Neural crest cell (in vitro differentiated cells): ENCODE measurements at regions not wholly inside any gene's neighbourhood (a gene's known extent, or its start where the extent isn't known, plus 50 kb on each side); places are given as distances from the start of the nearest gene placed in this dataset.
"Not testable (repeated sequence)": the region's sequence is repeated elsewhere in the genome, so short reads cannot be mapped to it uniquely, and the experiment has no call there.

Experiments used
- DNase-seq: peaks from one replicate; pipeline ENCODE4 v3.0.0; 2021; ENCODE audit warnings: low read depth, mixed read lengths, low spot score
- H3K27ac Mint-ChIP-seq: one replicate; pipeline ENCODE4 v1.8.0; 2021; ENCODE audit warnings: mild to moderate bottlenecking, mixed read lengths; ENCODE audit not compliant: unreplicated experiment
- H3K27me3 Mint-ChIP-seq: 2 replicates; pipeline ENCODE4 v1.8.0; 2021; ENCODE audit warnings: low read depth, mild to moderate bottlenecking, mixed read lengths
- H3K36me3 Mint-ChIP-seq: 2 replicates; pipeline ENCODE4 v1.8.0; 2021; ENCODE audit warnings: low read depth, mild to moderate bottlenecking, mixed read lengths
- H3K4me1 Mint-ChIP-seq: 2 replicates; pipeline ENCODE4 v1.8.0; 2021; ENCODE audit warnings: mixed read lengths
- H3K4me3 Mint-ChIP-seq: one replicate; pipeline ENCODE4 v1.8.0; 2021; ENCODE audit warnings: mild to moderate bottlenecking, mixed read lengths
- H3K9me3 Mint-ChIP-seq: 2 replicates; pipeline ENCODE4 v1.8.0; 2021; ENCODE audit warnings: mixed read lengths
- CTCF ChIP-seq: fragments of 200-600 bp; sonication (generic); conservative IDR thresholded peaks from 2 replicates; pipeline ENCODE4 v1.5.0; 2021; ENCODE audit warnings: antibody characterized with exemption, mild to moderate bottlenecking

- no peak for TF ChIP-seq CTCF
- no peaks in the 10 kb centered on the region for H3K36me3 Mint-ChIP-seq
These were observed 670.5 kb upstream of the ATXN7L3B start for GRCh38 chr12:73867147-73867546.

DNA sequence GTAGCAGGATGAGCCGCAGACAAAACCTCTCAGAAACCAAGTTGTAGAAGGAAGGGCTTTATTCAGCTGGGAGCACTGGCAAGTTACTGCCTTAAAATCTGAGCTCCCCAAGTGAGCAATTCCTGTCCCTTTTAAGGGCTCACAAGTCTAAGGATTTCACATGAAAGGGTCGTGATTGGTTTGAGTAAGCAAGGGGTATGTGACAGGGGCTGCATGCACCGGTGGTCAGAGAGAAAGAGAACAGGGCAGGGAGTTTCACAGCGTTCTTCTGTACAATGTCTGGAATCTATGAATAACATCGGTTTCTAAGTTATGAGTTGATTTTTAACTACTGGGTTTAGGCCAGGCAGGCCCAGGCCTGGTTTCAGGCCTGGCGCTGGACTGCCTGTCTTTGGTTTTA lies 660.3 kb upstream of the ATXN7L3B start:
- H3K4me3 Mint-ChIP-seq, H3K27me3 Mint-ChIP-seq, H3K27ac Mint-ChIP-seq, H3K9me3 Mint-ChIP-seq, H3K36me3 Mint-ChIP-seq, H3K4me1 Mint-ChIP-seq, DNase-seq: not testable (repeated sequence)

More at GRCh38 chr12:73867147-73867546, 670.5 kb upstream of the ATXN7L3B start:
- DNase-seq = no peak
- no peak overlapping the region for H3K4me3 Mint-ChIP-seq
- H3K27ac Mint-ChIP-seq = no peak overlapping the region
- H3K4me1 Mint-ChIP-seq = peaks cover 7% of the 10 kb centered on the region
- no peaks in the 10 kb centered on the region for H3K9me3 Mint-ChIP-seq
- H3K27me3 Mint-ChIP-seq = no peaks in the 10 kb centered on the region

- no peak for DNase-seq
- no peaks in the 10 kb centered on the region for H3K9me3 Mint-ChIP-seq
- no peaks in the 10 kb centered on the region for H3K36me3 Mint-ChIP-seq
- no peak for TF ChIP-seq CTCF
- no peak overlapping the region for H3K4me3 Mint-ChIP-seq
- H3K4me1 Mint-ChIP-seq = no peaks in the 10 kb centered on the region
- no peaks in the 10 kb centered on the region for H3K27me3 Mint-ChIP-seq
- no peak overlapping the region for H3K27ac Mint-ChIP-seq
These were observed 645.4 kb upstream of the ATXN7L3B start for GRCh38 chr12:73892201-73892600.

GRCh38 chr12:73898645-73899044 lies 639.0 kb upstream of the ATXN7L3B start:
- Mint-ChIP-seq H3K9me3 (no peaks in the 10 kb centered on the region), H3K4me1 (no peaks in the 10 kb centered on the region), H3K27me3 (no peaks in the 10 kb centered on the region), H3K27ac (no peak overlapping the region), H3K4me3 (no peak overlapping the region), H3K36me3 (no peaks in the 10 kb centered on the region)
- TF ChIP-seq CTCF = no peak
- no peak for DNase-seq

DNA sequence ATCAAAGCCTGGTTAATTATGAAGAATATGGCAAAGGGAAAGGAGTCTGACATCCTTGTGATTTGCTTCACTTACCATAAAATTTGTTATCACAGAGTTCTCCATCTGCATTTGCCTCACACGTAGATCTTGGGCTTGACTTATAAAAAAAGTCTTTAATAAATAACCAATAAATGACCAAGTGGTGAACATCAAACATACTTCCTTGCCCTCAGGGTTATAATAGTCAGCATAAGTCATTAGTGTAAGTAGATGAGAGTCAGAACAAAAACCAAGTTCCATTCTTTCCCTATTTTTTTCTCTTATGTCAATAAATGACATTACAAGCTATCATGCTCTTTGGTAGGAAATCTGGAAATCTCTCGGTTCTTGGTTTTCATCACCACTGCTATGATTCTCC lies 635.4 kb upstream of the ATXN7L3B start:
- no peaks in the 10 kb centered on the region for H3K9me3 Mint-ChIP-seq
- H3K27me3 Mint-ChIP-seq = no peaks in the 10 kb centered on the region

GRCh38 chr12:73906757-73907156 lies 630.9 kb upstream of the ATXN7L3B start:
- DNase-seq = no peak
- H3K9me3 Mint-ChIP-seq = no peaks in the 10 kb centered on the region
- H3K36me3 Mint-ChIP-seq = no peaks in the 10 kb centered on the region
- H3K4me3 Mint-ChIP-seq = no peak overlapping the region
- H3K4me1 Mint-ChIP-seq = no peaks in the 10 kb centered on the region
- H3K27me3 Mint-ChIP-seq = no peaks in the 10 kb centered on the region
- no peak overlapping the region for H3K27ac Mint-ChIP-seq
- no peak for TF ChIP-seq CTCF

More for the DNA sequence above, 635.4 kb upstream of the ATXN7L3B start:
- H3K27ac Mint-ChIP-seq = no peak overlapping the region
- H3K36me3 Mint-ChIP-seq = no peaks in the 10 kb centered on the region
- no peak overlapping the region for H3K4me3 Mint-ChIP-seq
- TF ChIP-seq CTCF = no peak
- no peak for DNase-seq
- no peaks in the 10 kb centered on the region for H3K4me1 Mint-ChIP-seq
